Urinary bladder (tissue), 3 donors: ENCODE measurements at regions not wholly inside any gene's neighbourhood (a gene's known extent, or its start where the extent isn't known, plus 50 kb on each side); places are given as distances from the start of the nearest gene placed in this dataset.
A peak's percentile ranks its signal among the peaks of the same experiment; 100 is the strongest.

Source experiments
- DNase-seq: peaks from one replicate; pipeline ENCODE4 v3.0.0-alpha.2; 2015; ENCODE audit errors: extremely low spot score
- H3K27ac ChIP-seq: one replicate; pipeline ENCODE4 v1.5.1; 2013; ENCODE audit warnings: low read depth, mild to moderate bottlenecking, moderate library complexity
- H3K36me3 ChIP-seq: one replicate; pipeline ENCODE4 v1.6.1; 2013; ENCODE audit warnings: mild to moderate bottlenecking, moderate library complexity; ENCODE audit not compliant: insufficient read depth
- H3K4me1 ChIP-seq: one replicate; pipeline ENCODE4 v1.6.1; 2013; ENCODE audit warnings: mild to moderate bottlenecking, moderate library complexity; ENCODE audit not compliant: insufficient read depth
- H3K4me3 ChIP-seq: one replicate; pipeline ENCODE4 v1.5.1; 2013; ENCODE audit warnings: low read depth, low read length
- WGBS: extraction: QIAGEN DNeasy Blood & Tissue Kit; methylation state at CpG from one replicate; pipeline ENCODE4 v1.1.7; 2013; 5-methylcytosine and 5-hydroxymethylcytosine counted together
- donor health status: healthy with polysubstance abuse.
- donor health status: healthy.

GRCh38 chr15:95326431-95327182 is 1003.9 kb upstream of the NR2F2 start:
- 7% methylated on average over 59 of the region's 59 CpGs for WGBS
- H3K27ac ChIP-seq: no peak overlapping the region
- no peak for DNase-seq
- no peaks in the 10 kb centered on the region for H3K4me1 ChIP-seq
- H3K4me3 ChIP-seq: peak overlapping the region; percentile 40
- no peaks in the 10 kb centered on the region for H3K36me3 ChIP-seq

- DNase-seq: no peak
- WGBS: 26% methylated on average over 10 of the region's 10 CpGs
- Histone ChIP-seq H3K27ac (no peak overlapping the region), H3K4me1 (no peaks in the 10 kb centered on the region), H3K4me3 (peak overlapping the region; percentile 40), H3K36me3 (no peaks in the 10 kb centered on the region)
These were observed 1003.3 kb upstream of the NR2F2 start for GRCh38 chr15:95327183-95327525.

GRCh38 chr15:95327661-95328060 is 1002.8 kb upstream of the NR2F2 start:
- WGBS: 73% methylated on average over 10 of the region's 10 CpGs
- DNase-seq: no peak
- no peaks in the 10 kb centered on the region for H3K36me3 ChIP-seq
- H3K27ac ChIP-seq: no peak overlapping the region
- H3K4me3 ChIP-seq: no peak overlapping the region
- no peaks in the 10 kb centered on the region for H3K4me1 ChIP-seq

GRCh38 chr15:95328559-95328958 is 1001.9 kb upstream of the NR2F2 start:
- no peak for DNase-seq
- Histone ChIP-seq H3K4me1 (no peaks in the 10 kb centered on the region), H3K4me3 (no peak overlapping the region), H3K27ac (no peak overlapping the region), H3K36me3 (no peaks in the 10 kb centered on the region)
- WGBS: 90% methylated on average over 3 of the region's 3 CpGs

GRCh38 chr15:95329362-95329761 is 1001.1 kb upstream of the NR2F2 start:
- no peak overlapping the region for H3K4me3 ChIP-seq
- WGBS: 81% methylated on average over 8 of the region's 8 CpGs

GRCh38 chr15:95341686-95342085 is 988.8 kb upstream of the NR2F2 start:
- DNase-seq: no peak

More at GRCh38 chr15:95329362-95329761, 1001.1 kb upstream of the NR2F2 start:
- Histone ChIP-seq H3K36me3 (no peaks in the 10 kb centered on the region), H3K27ac (no peak overlapping the region), H3K4me1 (no peaks in the 10 kb centered on the region)
- no peak for DNase-seq

GRCh38 chr15:95345867-95346266 is 984.6 kb upstream of the NR2F2 start:
- Histone ChIP-seq H3K4me1 (no peaks in the 10 kb centered on the region), H3K4me3 (no peak overlapping the region), H3K27ac (no peak overlapping the region), H3K36me3 (no peaks in the 10 kb centered on the region)
- WGBS: 83% methylated on average over 4 of the region's 4 CpGs
- DNase-seq: no peak

More at GRCh38 chr15:95341686-95342085, 988.8 kb upstream of the NR2F2 start:
- Histone ChIP-seq H3K36me3 (no peaks in the 10 kb centered on the region), H3K4me3 (no peak overlapping the region), H3K4me1 (no peaks in the 10 kb centered on the region), H3K27ac (no peak overlapping the region)
- WGBS: 93% methylated on average over 6 of the region's 6 CpGs

GRCh38 chr15:95346721-95347475 is 983.6 kb upstream of the NR2F2 start:
- no peak for DNase-seq
- no peaks in the 10 kb centered on the region for H3K4me1 ChIP-seq
- H3K4me3 ChIP-seq: no peak overlapping the region
- whole genome bisulfite sequencing: 91% methylated on average over 5 of the region's 5 CpGs
- no peak overlapping the region for H3K27ac ChIP-seq
- no peaks in the 10 kb centered on the region for H3K36me3 ChIP-seq

GRCh38 chr15:95347837-95348236 is 982.7 kb upstream of the NR2F2 start:
- DNase-seq: no peak
- H3K4me3 ChIP-seq: no peak overlapping the region
- WGBS: 91% methylated on average over 1 of the region's 1 CpG
- H3K27ac ChIP-seq: no peak overlapping the region
- no peaks in the 10 kb centered on the region for H3K4me1 ChIP-seq
- H3K36me3 ChIP-seq: no peaks in the 10 kb centered on the region

GRCh38 chr15:95350908-95351307 is 979.6 kb upstream of the NR2F2 start:
- 93% methylated on average over 3 of the region's 3 CpGs for WGBS
- Histone ChIP-seq H3K27ac (no peak overlapping the region), H3K4me3 (no peak overlapping the region), H3K36me3 (no peaks in the 10 kb centered on the region), H3K4me1 (no peaks in the 10 kb centered on the region)
- DNase-seq: no peak

GRCh38 chr15:95352631-95353187 is 977.8 kb upstream of the NR2F2 start:
- Histone ChIP-seq H3K36me3 (no peaks in the 10 kb centered on the region), H3K4me3 (no peak overlapping the region), H3K27ac (no peak overlapping the region), H3K4me1 (no peaks in the 10 kb centered on the region)
- 58% methylated on average over 9 of the region's 9 CpGs for WGBS
- no peak for DNase-seq

- 92% methylated on average over 1 of the region's 1 CpG for WGBS
- DNase-seq: no peak
- H3K4me3 ChIP-seq: no peak overlapping the region
- no peak overlapping the region for H3K27ac ChIP-seq
- H3K36me3 ChIP-seq: no peaks in the 10 kb centered on the region
- no peaks in the 10 kb centered on the region for H3K4me1 ChIP-seq
These were observed 977.0 kb upstream of the NR2F2 start for GRCh38 chr15:95353512-95353911.

- Histone ChIP-seq H3K36me3 (no peaks in the 10 kb centered on the region), H3K4me1 (no peaks in the 10 kb centered on the region), H3K27ac (no peak overlapping the region), H3K4me3 (no peak overlapping the region)
- no peak for DNase-seq
- 77% methylated on average over 5 of the region's 5 CpGs for WGBS
These were observed 970.5 kb upstream of the NR2F2 start for GRCh38 chr15:95359966-95360365.

GRCh38 chr15:95362306-95362705 is 968.2 kb upstream of the NR2F2 start:
- 65% methylated on average over 3 of the region's 3 CpGs for WGBS
- no peaks in the 10 kb centered on the region for H3K36me3 ChIP-seq
- no peak overlapping the region for H3K4me3 ChIP-seq
- DNase-seq: no peak
- no peak overlapping the region for H3K27ac ChIP-seq
- no peaks in the 10 kb centered on the region for H3K4me1 ChIP-seq
